GM10266 (cell line): ENCODE measurements at regions not wholly inside any gene's neighbourhood (a gene's known extent, or its start where the extent isn't known, plus 50 kb on each side); places are given as distances from the start of the nearest gene placed in this dataset.
"Not testable (repeated sequence)": the region's sequence is repeated elsewhere in the genome, so short reads cannot be mapped to it uniquely, and the experiment has no call there.

Source experiments
- DNase-seq: peaks from one replicate; pipeline ENCODE4 v3.0.0; 2012; ENCODE audit errors: extremely low spot score
- CTCF ChIP-seq: IDR thresholded peaks from 2 replicates; pipeline ENCODE4 v1.5.1; 2012; ENCODE audit warnings: mild to moderate bottlenecking, low read depth; ENCODE audit not compliant: control insufficient read depth, insufficient read depth; ENCODE audit errors: missing control alignments

- DNase-seq = not testable (repeated sequence)
- peak; percentile 43 for TF ChIP-seq CTCF
Observed at GRCh38 chr21:5123655-5124054, 5397.7 kb upstream of the TPTE start.

- DNase-seq = not testable (repeated sequence)
Observed at GRCh38 chr21:5128261-5128660, 5393.1 kb upstream of the TPTE start.

GRCh38 chr21:5133824-5134223, 5387.6 kb upstream of the TPTE start:
- DNase-seq = not testable (repeated sequence)

- DNase-seq = not testable (repeated sequence)
Observed at GRCh38 chr21:5136406-5136805, 5385.0 kb upstream of the TPTE start.

- not testable (repeated sequence) for DNase-seq
Observed at GRCh38 chr21:5137006-5137405, 5384.4 kb upstream of the TPTE start.

GRCh38 chr21:5138687-5139086, 5382.7 kb upstream of the TPTE start:
- peak; percentile 0 for DNase-seq

- not testable (repeated sequence) for DNase-seq
Observed at GRCh38 chr21:5139528-5139927, 5381.9 kb upstream of the TPTE start.

- not testable (repeated sequence) for DNase-seq
Observed at GRCh38 chr21:5143011-5143410, 5378.4 kb upstream of the TPTE start.

GRCh38 chr21:5144731-5145130, 5376.7 kb upstream of the TPTE start:
- not testable (repeated sequence) for DNase-seq

- not testable (repeated sequence) for DNase-seq
Observed at GRCh38 chr21:5147685-5148084, 5373.7 kb upstream of the TPTE start.

GRCh38 chr21:5149222-5149621, 5372.2 kb upstream of the TPTE start:
- DNase-seq = not testable (repeated sequence)

GRCh38 chr21:5153842-5154640, 5367.3 kb upstream of the TPTE start:
- not testable (repeated sequence) for DNase-seq

GRCh38 chr21:5154641-5154982, 5366.8 kb upstream of the TPTE start:
- not testable (repeated sequence) for DNase-seq

- DNase-seq = not testable (repeated sequence)
Observed at GRCh38 chr21:5162693-5163574, 5358.4 kb upstream of the TPTE start.

- not testable (repeated sequence) for DNase-seq
Observed at GRCh38 chr21:5165829-5166228, 5355.6 kb upstream of the TPTE start.
